ENCODE measurements at regions not wholly inside any gene's neighbourhood (a gene's known extent, or its start where the extent isn't known, plus 50 kb on each side); places are given as distances from the start of the nearest gene placed in this dataset.

DNA sequence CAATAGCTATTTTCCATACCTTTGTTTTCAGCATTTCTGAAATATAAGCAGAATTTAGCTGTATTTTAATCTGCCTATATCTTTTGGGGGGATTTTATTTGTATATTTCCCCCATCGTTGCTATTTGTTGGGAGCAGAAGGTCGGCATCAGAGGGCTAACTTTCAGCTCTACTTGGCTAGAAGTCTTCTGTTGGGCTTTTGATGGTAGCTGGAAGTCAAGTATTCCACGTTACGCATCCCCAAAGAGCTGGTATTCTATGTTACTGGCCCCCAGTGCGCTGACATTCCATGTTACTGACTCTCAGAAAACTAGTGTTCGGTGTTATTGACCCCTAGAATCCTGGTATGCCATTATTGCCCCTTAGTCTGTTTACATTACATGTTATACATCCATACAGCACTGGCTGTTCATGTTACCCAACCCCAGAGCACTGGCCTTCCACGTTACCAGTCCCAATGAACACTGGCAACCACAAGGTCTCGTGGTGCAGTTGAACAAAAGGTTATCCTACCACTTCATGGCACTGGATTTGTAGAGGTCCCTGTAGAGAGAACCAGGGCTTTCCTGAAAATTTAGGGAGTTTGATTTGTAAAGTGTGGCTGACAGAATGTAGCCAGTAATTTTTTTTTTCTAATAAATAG lies 278.1 kb upstream of the CD180 start:
- TF ChIP-seq EZH2 (IDR thresholded peaks at IDR 0.05; ENCODE audit: insufficient read depth, low read length) = no peak
- TF ChIP-seq, protein P1, sequence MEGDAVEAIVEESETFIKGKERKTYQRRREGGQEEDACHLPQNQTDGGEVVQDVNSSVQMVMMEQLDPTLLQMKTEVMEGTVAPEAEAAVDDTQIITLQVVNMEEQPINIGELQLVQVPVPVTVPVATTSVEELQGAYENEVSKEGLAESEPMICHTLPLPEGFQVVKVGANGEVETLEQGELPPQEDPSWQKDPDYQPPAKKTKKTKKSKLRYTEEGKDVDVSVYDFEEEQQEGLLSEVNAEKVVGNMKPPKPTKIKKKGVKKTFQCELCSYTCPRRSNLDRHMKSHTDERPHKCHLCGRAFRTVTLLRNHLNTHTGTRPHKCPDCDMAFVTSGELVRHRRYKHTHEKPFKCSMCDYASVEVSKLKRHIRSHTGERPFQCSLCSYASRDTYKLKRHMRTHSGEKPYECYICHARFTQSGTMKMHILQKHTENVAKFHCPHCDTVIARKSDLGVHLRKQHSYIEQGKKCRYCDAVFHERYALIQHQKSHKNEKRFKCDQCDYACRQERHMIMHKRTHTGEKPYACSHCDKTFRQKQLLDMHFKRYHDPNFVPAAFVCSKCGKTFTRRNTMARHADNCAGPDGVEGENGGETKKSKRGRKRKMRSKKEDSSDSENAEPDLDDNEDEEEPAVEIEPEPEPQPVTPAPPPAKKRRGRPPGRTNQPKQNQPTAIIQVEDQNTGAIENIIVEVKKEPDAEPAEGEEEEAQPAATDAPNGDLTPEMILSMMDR (IDR thresholded peaks at IDR 0.05; ENCODE audit: insufficient read depth, low read depth, low read length) = no peak
- no peak for FAIRE-seq
- Mint-ChIP-seq H3K4me1 (ENCODE audit: low read depth, unreplicated experiment) (no peaks in the 10 kb centered on the region), H3K27me3 (ENCODE audit: low read depth, unreplicated experiment) (no peaks in the 10 kb centered on the region), H3K27ac (ENCODE audit: unreplicated experiment) (no peak overlapping the region), H3K9me3 (ENCODE audit: unreplicated experiment) (no peaks in the 10 kb centered on the region), H3K36me3 (ENCODE audit: low read depth, unreplicated experiment) (no peaks in the 10 kb centered on the region), H3K4me3 (ENCODE audit: unreplicated experiment) (no peak overlapping the region)
- no peak overlapping the region for H3K9ac ChIP-seq (ENCODE audit: low read length)
- no peaks in the 10 kb centered on the region for H3K79me2 ChIP-seq (ENCODE audit: insufficient read depth, low read length)
- H3K36me3 ChIP-seq (ENCODE audit: insufficient read depth, low read length) = no peaks in the 10 kb centered on the region
- no peak for DNase-seq (ENCODE audit: low read depth)
- H3K27ac ChIP-seq (ENCODE audit: low read depth, low read length) = no peak overlapping the region
- no peak overlapping the region for H3K4me3 ChIP-seq (ENCODE audit: insufficient read depth, low read depth, low read length)
- no peaks in the 10 kb centered on the region for H3K9me3 ChIP-seq (ENCODE audit: insufficient read depth, low read depth, low read length)
- no peaks in the 10 kb centered on the region for H3K4me1 ChIP-seq (ENCODE audit: insufficient read depth, low read length)
- no peak overlapping the region for H2AFZ ChIP-seq (ENCODE audit: low read depth, low read length)
- H3K27me3 ChIP-seq (ENCODE audit: insufficient read depth, low read length) = no peaks in the 10 kb centered on the region
- H4K20me1 ChIP-seq (ENCODE audit: insufficient read depth, low read length) = no peaks in the 10 kb centered on the region
- H3K4me2 ChIP-seq (ENCODE audit: low read length) = no peak overlapping the region

DNA sequence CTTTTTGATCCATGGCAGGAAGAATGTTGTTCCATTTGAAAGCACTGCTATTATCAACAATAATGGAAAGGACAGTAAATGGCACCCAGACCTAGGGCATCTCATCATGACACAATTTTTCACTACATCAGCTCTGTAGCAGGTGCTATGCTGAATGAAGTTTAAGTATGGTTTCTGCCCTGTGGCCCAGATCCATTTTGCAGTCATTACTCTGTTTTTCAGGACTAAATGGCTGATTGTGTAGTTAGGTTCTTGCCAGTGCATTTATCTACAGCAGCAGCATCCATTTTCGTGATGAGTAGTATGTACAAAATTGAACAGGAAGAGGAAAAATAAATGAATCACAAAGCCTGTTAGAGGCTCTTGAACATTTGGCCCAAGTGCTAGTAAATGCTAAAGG lies 270.5 kb upstream of the CD180 start:
- H3K4me1 ChIP-seq (ENCODE audit: insufficient read depth, low read length) = no peaks in the 10 kb centered on the region
- no peak overlapping the region for H3K4me3 ChIP-seq (ENCODE audit: insufficient read depth, low read depth, low read length)
- Mint-ChIP-seq H3K27ac (ENCODE audit: unreplicated experiment) (no peak overlapping the region), H3K9me3 (ENCODE audit: unreplicated experiment) (no peaks in the 10 kb centered on the region), H3K36me3 (ENCODE audit: low read depth, unreplicated experiment) (no peaks in the 10 kb centered on the region), H3K27me3 (ENCODE audit: low read depth, unreplicated experiment) (no peaks in the 10 kb centered on the region), H3K4me3 (ENCODE audit: unreplicated experiment) (no peak overlapping the region), H3K4me1 (ENCODE audit: low read depth, unreplicated experiment) (no peaks in the 10 kb centered on the region)
- DNase-seq (ENCODE audit: low read depth) (no peak), FAIRE-seq (no peak)
- H3K9ac ChIP-seq (ENCODE audit: low read length) = no peak overlapping the region
- no peaks in the 10 kb centered on the region for H3K36me3 ChIP-seq (ENCODE audit: insufficient read depth, low read length)
- no peaks in the 10 kb centered on the region for H3K27me3 ChIP-seq (ENCODE audit: insufficient read depth, low read length)
- H4K20me1 ChIP-seq (ENCODE audit: insufficient read depth, low read length) = no peaks in the 10 kb centered on the region
- H3K79me2 ChIP-seq (ENCODE audit: insufficient read depth, low read length) = no peaks in the 10 kb centered on the region
- no peak for TF ChIP-seq EZH2 (IDR thresholded peaks at IDR 0.05; ENCODE audit: insufficient read depth, low read length)
- TF ChIP-seq, protein P1 (IDR thresholded peaks at IDR 0.05; ENCODE audit: insufficient read depth, low read depth, low read length) = no peak
- no peak overlapping the region for H3K4me2 ChIP-seq (ENCODE audit: low read length)
- no peak overlapping the region for H3K27ac ChIP-seq (ENCODE audit: low read depth, low read length)
- H2AFZ ChIP-seq (ENCODE audit: low read depth, low read length) = no peak overlapping the region
- no peaks in the 10 kb centered on the region for H3K9me3 ChIP-seq (ENCODE audit: insufficient read depth, low read depth, low read length)

DNA sequence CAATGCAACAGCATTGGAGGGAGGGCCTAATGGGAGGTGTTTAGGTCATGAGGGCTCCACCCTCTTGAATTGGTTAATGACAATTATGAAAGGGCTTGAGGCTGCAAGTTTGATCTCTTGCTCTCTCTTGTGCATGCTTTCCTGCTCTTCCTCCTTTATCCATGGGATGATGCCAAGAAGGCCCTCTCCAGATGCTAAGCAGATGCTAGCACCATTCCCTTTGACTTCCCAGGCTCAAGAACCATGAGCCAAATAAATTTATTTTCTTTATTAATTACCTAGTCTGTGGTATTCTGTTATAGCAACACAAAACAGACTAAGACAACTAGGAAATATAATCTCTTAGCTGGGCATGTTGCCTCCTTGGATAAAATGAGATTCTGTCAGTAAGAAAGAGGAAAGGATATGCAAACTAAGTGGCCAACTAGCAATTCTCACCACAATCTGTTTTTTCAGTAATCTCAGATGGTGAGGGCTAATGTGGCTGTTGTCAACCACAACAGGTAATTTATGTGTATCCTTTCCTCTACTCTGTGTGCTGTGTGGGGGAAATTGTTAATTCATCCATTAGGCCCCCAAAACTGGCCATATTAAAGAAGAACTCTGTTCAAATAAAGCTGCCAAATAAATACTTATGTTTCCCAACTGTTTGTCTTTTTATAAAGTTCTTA lies 269.1 kb upstream of the CD180 start:
- Mint-ChIP-seq H3K9me3 (ENCODE audit: unreplicated experiment) (no peaks in the 10 kb centered on the region), H3K4me1 (ENCODE audit: low read depth, unreplicated experiment) (no peaks in the 10 kb centered on the region), H3K27me3 (ENCODE audit: low read depth, unreplicated experiment) (no peaks in the 10 kb centered on the region), H3K27ac (ENCODE audit: unreplicated experiment) (no peak overlapping the region), H3K36me3 (ENCODE audit: low read depth, unreplicated experiment) (no peaks in the 10 kb centered on the region), H3K4me3 (ENCODE audit: unreplicated experiment) (no peak overlapping the region)
- Histone ChIP-seq H4K20me1 (ENCODE audit: insufficient read depth, low read length) (no peaks in the 10 kb centered on the region), H3K36me3 (ENCODE audit: insufficient read depth, low read length) (no peaks in the 10 kb centered on the region), H3K79me2 (ENCODE audit: insufficient read depth, low read length) (no peaks in the 10 kb centered on the region), H3K4me1 (ENCODE audit: insufficient read depth, low read length) (no peaks in the 10 kb centered on the region), H3K9me3 (ENCODE audit: insufficient read depth, low read depth, low read length) (no peaks in the 10 kb centered on the region), H2AFZ (ENCODE audit: low read depth, low read length) (no peak overlapping the region), H3K27me3 (ENCODE audit: insufficient read depth, low read length) (no peaks in the 10 kb centered on the region), H3K4me2 (ENCODE audit: low read length) (no peak overlapping the region), H3K9ac (ENCODE audit: low read length) (no peak overlapping the region), H3K4me3 (ENCODE audit: insufficient read depth, low read depth, low read length) (no peak overlapping the region), H3K27ac (ENCODE audit: low read depth, low read length) (no peak overlapping the region)
- no peak for TF ChIP-seq EZH2 (IDR thresholded peaks at IDR 0.05; ENCODE audit: insufficient read depth, low read length)
- TF ChIP-seq, protein P1 (IDR thresholded peaks at IDR 0.05; ENCODE audit: insufficient read depth, low read depth, low read length) = no peak
- peak; percentile 11 for DNase-seq (ENCODE audit: low read depth)
- FAIRE-seq = no peak

All from astrocyte (in vitro differentiated cells and primary cell).